NCI-H1417 (cell line): ENCODE measurements at regions not wholly inside any gene's neighbourhood (a gene's known extent, or its start where the extent isn't known, plus 50 kb on each side); places are given as distances from the start of the nearest gene placed in this dataset.
A peak's percentile ranks its signal among the peaks of the same experiment; 100 is the strongest.
"Not testable (repeated sequence)": the region's sequence is repeated elsewhere in the genome, so short reads cannot be mapped to it uniquely, and the experiment has no call there.

Experiments
- DNase-seq, 3 experiments: peaks; one replicate each; lab custom pipeline; 2025; lab: John Stamatoyannopoulos, UW

DNA sequence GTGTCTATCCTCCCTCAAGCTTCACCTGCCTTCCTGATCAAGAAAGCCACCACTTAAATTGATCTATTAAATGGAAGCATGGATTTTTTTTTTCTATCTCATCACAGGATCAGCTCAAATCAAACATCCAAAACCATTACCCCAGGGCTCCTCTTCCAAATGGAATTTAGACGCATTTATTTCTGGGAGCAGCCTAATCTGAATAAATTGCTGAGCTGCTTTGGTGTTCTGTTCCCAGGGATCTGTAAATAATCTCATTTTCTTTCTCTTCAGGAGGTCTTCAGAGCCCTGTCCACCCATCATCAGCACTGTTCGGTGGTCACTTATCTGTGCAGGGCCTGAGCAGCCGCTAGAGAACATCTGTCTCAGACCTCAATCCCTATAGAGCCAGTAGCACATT, 695.4 kb upstream of the TMEM132C start:
- no peak for DNase-seq

DNA sequence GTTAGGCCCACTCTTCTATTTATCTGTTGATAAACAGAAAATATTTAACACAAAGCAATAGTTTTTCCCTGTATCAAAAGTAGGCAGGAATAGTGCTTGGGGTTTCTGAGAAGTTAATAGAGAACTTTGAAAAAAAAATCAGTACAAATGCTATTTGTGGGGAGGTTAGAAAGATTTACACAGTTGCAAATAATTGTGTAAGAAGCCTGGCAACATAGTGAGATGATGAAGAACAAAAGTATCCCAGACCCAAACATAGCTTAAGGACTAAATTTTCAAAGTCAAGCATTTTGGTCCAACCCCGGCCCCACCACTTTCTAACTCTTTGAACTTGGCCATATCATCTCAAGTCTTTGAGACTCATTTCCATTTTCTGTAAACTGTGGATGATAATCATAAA, 687.5 kb upstream of the TMEM132C start:
- DNase-seq = no peak

DNA sequence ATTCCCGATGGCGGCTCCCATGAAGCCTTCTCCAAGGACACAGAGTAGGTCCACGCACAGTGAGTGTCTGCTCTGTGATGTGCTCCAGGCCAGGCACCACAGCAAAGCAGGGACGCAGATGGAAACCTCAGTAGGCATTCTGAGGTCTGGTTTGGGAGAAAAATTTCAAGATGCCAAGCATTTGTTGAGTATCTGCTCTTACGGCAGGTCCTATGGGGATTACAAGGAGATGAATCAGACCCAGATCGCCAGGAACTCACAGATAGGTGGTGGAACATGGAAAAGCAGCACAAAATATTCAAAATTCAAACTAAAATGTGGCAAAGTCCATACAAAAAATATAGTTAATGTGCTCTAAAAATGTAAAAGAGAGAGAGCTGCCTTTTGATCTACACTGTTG, 684.9 kb upstream of the TMEM132C start:
- DNase-seq = no peak

DNA sequence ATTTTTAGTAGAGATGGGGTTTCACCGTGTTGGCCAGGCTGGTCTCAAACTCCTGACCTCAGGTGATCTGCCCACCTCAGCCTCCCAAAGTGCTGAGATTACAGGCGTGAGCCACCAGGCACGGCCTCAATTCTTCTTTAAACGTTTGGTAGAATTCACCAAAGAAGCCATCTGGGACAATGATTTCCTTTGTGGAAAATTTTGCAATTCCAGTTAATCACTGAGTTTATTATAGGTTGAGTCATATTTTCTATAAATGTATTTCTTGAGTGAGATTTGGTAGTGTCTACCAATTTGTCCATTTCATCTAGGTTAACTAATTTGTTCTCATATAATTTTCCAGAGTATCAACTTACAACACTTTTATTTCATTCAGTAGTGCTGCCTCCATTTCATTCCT, 683.9 kb upstream of the TMEM132C start:
- DNase-seq = no peak

DNA sequence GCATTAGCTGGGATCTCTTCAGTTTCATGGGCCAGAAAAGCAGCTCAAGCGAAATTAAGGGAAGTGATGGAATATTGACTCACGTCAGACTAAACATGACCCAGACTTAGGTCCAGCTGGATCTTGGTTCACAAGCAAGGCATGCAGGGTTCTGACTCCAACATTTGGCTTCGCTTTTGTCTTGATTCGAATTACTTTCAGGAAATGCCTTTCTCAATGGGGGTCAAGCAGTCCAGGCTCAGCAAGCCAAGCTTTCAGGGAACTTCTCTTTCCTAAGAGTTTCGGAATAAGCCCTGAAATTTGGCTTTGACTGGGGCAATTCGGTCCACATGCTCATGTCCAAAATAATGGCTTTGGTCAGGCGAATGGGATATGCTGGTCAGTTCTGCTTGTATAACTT, 678.7 kb upstream of the TMEM132C start:
- no peak for DNase-seq

- DNase-seq = no peak
Measured at GRCh38 chr12:127589541-127589940, 677.4 kb upstream of the TMEM132C start.

DNA sequence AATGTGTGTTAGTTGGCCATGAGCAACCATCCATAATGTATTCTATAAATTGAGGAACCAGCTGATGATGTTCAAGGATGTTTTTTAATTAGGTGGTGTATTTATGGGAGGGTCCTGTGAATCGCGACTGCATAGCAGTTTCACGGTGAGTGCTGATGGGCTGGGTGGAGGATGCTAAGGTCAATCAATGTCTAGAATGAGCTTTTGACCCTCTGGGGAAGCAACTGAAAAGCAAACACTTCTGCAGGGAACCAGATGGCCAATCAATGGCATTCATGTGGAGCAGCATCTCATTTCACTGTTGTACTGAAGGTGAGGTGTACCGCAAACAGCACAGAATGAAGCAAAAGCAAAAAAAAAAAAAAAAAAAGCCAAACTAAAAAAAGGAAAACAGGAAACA, 676.1 kb upstream of the TMEM132C start:
- peak in 1 of 3 experiments; percentile 50 for DNase-seq

DNA sequence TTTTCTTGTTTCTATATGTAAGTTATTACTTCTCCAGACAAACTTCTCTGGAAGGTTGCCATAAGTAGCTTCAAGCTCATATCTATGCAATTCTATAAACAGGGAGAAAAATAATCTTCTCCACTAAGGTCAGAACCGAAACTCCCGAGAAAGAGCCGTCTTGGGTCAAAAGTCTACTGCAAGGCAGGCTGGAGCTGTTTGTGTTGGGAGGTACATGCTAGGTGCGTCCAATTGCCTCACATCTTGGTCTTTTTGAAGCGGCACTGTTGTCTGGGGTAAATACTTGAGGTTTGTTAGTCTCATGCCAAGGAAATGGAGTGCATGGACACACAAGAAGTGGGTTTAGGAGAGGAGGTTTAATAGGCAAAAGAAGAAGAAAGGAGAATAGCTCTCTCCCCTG, 674.7 kb upstream of the TMEM132C start:
- no peak for DNase-seq

DNA sequence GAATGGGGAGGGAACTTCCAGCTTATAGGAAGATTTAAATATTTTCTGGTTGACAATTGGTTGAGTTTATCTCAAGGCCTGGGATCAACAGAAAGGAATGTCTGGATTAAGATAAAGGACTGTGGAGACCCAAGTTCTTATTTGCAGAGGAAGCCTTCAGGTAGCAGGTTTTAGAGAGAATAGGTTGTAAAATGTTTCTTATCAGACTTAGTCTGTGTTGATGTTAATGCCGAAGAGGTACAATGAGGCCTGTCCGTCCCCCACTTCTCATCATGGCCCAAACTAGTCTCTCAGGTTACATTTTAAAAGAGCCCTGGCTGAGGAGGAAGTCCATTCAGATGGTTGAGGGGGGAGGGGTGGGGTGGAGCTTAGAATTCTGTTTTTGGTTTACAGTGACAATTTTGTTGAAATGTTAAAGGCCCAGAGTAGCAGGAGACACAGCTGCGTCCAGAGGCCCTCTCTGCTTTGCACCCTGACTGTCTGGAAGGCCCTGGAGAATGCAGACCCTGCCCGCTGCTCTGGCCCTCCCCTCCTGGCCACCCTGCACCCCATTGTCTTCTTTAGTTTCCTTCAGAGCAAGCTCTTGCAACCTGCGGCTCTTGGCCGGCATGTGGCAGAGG, 672.5 kb upstream of the TMEM132C start:
- no peak for DNase-seq

- no peak for DNase-seq
Measured at GRCh38 chr12:127595506-127595905, 671.5 kb upstream of the TMEM132C start.

DNA sequence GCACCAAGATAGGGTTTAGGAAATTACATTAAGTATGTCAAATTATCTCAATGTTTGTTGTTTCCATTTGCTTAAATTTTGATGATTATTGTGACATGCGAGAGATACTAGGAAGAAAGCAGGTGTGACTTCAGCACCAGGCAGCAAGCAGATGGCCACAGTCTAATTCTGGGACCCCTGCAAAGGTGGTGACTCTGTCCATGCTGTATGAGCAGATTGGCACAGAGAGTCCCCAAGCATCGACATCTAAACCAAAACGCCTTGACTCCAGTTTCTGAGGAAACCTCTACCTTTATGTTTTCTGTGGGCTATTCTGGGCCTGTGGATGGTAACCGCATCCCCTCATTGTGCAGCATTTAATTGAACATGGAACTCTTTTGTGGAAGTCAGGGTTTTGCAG, 670.1 kb upstream of the TMEM132C start:
- no peak for DNase-seq

- DNase-seq = no peak
Measured at GRCh38 chr12:127599436-127599835, 667.5 kb upstream of the TMEM132C start.

DNA sequence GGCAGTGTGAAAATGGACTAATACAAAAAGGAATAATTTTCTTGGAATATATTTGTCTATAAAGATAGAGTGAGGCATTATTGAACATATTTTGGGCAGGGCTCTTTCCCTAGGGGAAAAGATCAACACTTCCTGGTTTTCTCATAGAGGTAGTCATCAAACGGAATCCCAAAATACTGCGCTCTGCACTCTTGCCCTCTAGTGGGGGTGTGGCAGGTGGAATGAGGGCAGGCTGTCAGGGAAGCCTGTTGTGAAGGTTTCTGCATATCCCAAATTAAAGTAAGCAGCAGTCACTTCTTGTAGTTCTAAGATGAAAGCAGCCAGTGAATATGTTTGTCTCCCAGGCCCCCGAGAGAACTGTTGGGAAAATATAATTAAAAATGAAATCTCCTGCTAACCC, 666.8 kb upstream of the TMEM132C start:
- DNase-seq = no peak

- no peak for DNase-seq
Measured at GRCh38 chr12:127606476-127607015, 660.4 kb upstream of the TMEM132C start.

GRCh38 chr12:127607146-127607725, 659.7 kb upstream of the TMEM132C start:
- no peak for DNase-seq

DNA sequence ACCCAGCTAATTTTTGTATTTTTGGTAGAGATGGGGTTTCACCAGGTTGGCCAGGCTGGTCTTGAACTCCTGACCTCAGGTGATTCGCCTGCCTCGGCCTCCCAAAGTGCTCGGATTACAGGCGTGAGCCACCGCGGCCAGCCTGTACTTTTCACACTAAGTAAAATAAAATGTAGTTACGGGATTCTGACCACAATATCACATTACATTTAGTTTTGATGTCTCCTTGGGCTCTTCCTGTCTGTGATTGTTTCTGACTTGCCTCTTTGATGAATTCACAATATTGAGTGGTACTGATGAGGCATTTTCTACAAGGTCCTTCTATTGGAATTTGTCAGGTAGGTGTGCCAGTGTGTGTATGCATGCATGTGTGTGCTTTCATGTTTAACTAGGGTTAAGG, 658.6 kb upstream of the TMEM132C start:
- not testable (repeated sequence) for DNase-seq

DNA sequence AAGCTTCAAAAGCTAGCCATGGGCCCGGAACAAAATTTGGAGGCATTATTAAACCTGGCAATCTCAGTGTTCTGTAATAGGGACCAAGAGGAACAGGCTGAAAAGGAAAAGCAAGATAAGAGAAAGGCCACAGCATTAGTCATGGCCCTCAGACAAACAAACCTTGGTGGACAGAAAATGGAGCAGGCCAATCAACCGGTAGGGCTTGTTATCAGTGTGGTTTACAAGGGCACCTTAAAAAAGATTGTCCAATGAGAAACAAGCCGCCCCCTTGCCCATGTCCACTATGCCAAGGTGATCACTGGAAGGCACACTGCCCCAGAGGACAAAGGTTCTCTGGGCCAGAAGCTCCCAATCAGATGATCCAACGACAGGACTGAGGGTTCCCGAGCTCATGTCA, 653.9 kb upstream of the TMEM132C start:
- no peak for DNase-seq

DNA sequence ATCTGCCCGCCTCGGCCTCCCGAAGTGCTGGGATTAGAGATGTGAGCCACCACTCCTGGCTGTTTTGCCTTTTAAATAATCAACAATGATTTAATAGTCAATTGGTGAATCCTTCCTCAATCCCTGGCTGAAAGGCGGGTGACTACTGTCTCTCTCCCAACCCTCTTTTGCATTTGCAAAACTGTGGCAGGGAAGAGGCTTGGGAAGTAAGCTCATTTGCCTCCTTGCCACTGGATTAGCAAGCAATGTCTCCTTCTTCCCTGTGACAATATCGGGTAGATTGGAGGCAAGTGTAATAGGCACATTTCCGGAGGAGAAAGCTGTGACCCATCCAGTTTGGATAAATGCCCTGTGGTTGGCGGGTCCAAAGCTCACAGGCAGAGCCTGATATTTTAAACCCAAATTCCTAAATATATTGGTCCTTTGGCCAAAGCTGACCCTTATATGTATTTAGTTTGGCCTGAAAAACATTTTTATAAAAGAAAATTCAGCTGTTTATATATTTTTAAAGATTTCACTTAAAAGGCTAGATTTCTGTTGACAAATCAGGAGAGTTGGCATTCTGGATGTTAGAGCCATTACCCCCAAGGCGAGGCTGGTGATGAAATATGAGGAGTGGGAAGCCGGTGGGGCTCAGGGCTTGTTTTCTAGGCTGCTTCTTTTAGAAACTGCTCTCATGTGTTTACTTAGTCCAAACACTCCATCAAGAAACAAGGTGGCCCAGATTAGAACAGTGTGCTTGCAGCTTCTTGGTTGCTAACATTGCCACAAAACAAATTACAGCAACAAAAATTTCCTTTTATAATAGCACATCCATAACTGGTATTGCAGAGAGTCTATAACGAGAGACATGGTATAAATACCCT, 646.9 kb upstream of the TMEM132C start:
- peak in 1 of 3 experiments; percentile 70 for DNase-seq

GRCh38 chr12:127620735-127621355, 646.1 kb upstream of the TMEM132C start:
- peak; percentile 2 to 72 (median 38) for DNase-seq

GRCh38 chr12:127621366-127621765, 645.6 kb upstream of the TMEM132C start:
- DNase-seq = peak in 1 of 3 experiments; percentile 7

DNA sequence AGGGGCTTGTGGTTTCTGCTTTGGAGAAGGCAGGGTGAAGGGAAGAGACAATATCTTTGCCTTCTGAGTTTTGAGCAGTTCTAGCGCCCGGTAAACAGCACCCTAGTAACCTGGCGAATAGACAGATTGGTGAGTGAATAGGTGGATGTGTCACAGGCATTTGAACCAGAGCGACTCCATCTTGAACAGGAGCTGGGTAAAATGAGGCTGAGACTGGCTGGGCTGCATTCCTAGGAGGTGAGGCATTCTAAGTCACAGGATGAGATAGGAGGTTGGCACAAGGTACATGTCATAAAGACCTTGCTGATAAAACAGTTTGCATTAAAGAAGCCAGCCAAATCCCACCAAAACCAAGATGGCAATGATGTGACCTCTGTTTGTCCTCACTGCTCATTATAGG, 643.6 kb upstream of the TMEM132C start:
- DNase-seq = no peak

DNA sequence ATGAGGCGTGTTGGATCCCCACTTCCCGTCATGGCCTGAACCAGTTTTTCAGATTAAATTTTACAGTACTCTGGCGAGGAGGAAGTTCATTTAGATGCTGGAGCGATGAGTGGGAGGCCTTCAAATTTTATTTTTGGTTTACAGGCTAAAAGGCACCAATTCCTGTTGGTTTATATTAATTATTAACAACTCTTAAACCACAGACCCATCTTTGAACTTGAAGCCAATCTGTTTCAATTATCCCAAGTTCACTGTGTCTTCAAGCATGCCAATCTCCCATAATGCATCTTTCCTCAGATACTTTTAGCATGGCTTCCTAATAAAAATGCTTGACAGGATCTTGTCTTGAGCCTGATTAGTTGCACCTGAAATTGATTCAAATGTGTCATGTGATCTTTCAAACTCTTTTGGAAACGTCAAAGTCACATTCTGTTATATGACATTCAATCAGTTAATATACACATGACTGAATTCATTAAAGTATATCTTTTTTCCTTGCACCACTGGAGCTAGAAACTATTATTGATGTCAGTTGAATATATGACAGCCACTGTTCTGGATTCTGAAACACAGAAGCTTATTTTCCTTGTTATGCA, 641.7 kb upstream of the TMEM132C start:
- no peak for DNase-seq
